Pancreas (tissue), 10 donors: ENCODE measurements at regions not wholly inside any gene's neighbourhood (a gene's known extent, or its start where the extent isn't known, plus 50 kb on each side); places are given as distances from the start of the nearest gene placed in this dataset.
"Not testable (repeated sequence)": the region's sequence is repeated elsewhere in the genome, so short reads cannot be mapped to it uniquely, and the experiment has no call there.

Experiments
- ATAC-seq, 4 donors: fragments of 200-7000 bp; cut with Tn5 transposase; one replicate each; pipeline versions ENCODE4 v1.8.0 to v1.9.1; 2020; ENCODE audit warnings: mild to moderate bottlenecking in 4 of 4, moderate library complexity in 4 of 4
- DNase-seq, 6 donors: peaks; one replicate each; pipeline ENCODE4 v3.0.0-alpha.2; 2020
- FAIRE-seq: peaks from 2 replicates; lab custom pipeline; 2012; peaks lifted over from hg19 to GRCh38; lab: Jason Lieb, UNC
- H3K27ac ChIP-seq, 4 donors: fragments of 200-600 bp; sonication (generic); 1 replicate in 3 of 4; 2 replicates in 1 of 4; pipeline versions ENCODE4 v1.5.0 to v1.8.0; 2020
- H3K27me3 ChIP-seq, 4 donors: fragments of 200-600 bp; one replicate each; pipeline ENCODE4 v1.8.0; 2021
- H3K36me3 ChIP-seq, 3 donors: fragments of 200-600 bp; sonication (generic) in 1 of 3; one replicate each; pipeline versions ENCODE4 v1.5.0 to v1.8.0; 2020 to 2021
- H3K4me1 ChIP-seq, 3 donors: fragments of 200-600 bp; one replicate each; pipeline ENCODE4 v1.8.0; 2021
- H3K4me3 ChIP-seq, 4 donors: fragments of 200-600 bp; sonication (generic) in 2 of 4; one replicate each; pipeline versions ENCODE4 v1.5.0 to v1.8.0; 2020 to 2021
- H3K9me3 ChIP-seq, 4 donors: fragments of 200-600 bp; one replicate each; pipeline ENCODE4 v1.8.0; 2021
- CTCF ChIP-seq, 4 donors: fragments of 200-600 bp; sonication (generic) in 3 of 4; IDR thresholded peaks; one replicate each; pipeline versions ENCODE4 v1.5.0 to v1.8.0; 2021; ENCODE audit warnings: antibody characterized with exemption in 4 of 4
- WGBS, 2 donors: extraction: QIAGEN DNeasy Blood & Tissue Kit; methylation state at CpG; one replicate each; pipeline ENCODE4 v1.1.7; 2013; 5-methylcytosine and 5-hydroxymethylcytosine counted together
- intact Hi-C, 3 donors: fragments of 100-400 bp; cut with DNase I; formaldehyde crosslinking; loops; one replicate each; pipeline versions ENCODE4 v1.11.1 to v1.14.2; 2022
- donor health status: healthy with polysubstance abuse.
- donor health status: DM: no; HTN: no; CAD: no; lungs with moderate emphysema.
- donor health status: DM: no; HTN: no; CAD: no.
- donor health status: control.
- donor health status: control.
- donor health status: Bipolar disorder and iron deficiency.
- donor health status: DM: yes; HTN: yes; CAD: no.
- donor health status: DM: no; HTN: no; CAD: no.
- donor health status: DM: no; HTN: no; CAD: no.
- donor health status: DM: yes; HTN: yes; CAD: no.

- no peak for FAIRE-seq
- TF ChIP-seq CTCF (IDR thresholded peaks at IDR 0.05) = no peak
- Histone ChIP-seq H3K36me3 (no peaks in the 10 kb centered on the region), H3K4me3 (no peak overlapping the region), H3K4me1 (no peaks in the 10 kb centered on the region), H3K9me3 (no peaks in the 10 kb centered on the region), H3K27ac (no peak overlapping the region), H3K27me3 (no peaks in the 10 kb centered on the region)
- ATAC-seq = no peak
- no peak for DNase-seq
- intact Hi-C loops = no loop called here
- WGBS, 2 donors = 28 to 41% methylated on average over 9 of the region's 9 CpGs
These were observed 72.3 kb upstream of the SYN3 start for GRCh38 chr22:33130473-33130872.

- no peak for TF ChIP-seq CTCF (IDR thresholded peaks at IDR 0.05)
- Histone ChIP-seq H3K27ac (no peak overlapping the region), H3K27me3 (no peaks in the 10 kb centered on the region), H3K4me3 (no peak overlapping the region), H3K4me1 (no peaks in the 10 kb centered on the region), H3K36me3 (no peaks in the 10 kb centered on the region), H3K9me3 (no peaks in the 10 kb centered on the region)
- intact Hi-C loops = no loop called here
- WGBS, 2 donors = 51 to 58% methylated on average over 10 of the region's 10 CpGs
- no peak for FAIRE-seq
- no peak for DNase-seq
- no peak for ATAC-seq
These were observed 71.4 kb upstream of the SYN3 start for GRCh38 chr22:33129621-33130020.

GRCh38 chr22:33126881-33127280 is 68.7 kb upstream of the SYN3 start:
- 25 to 26% methylated on average over 3 of the region's 3 CpGs for WGBS, 2 donors
- intact Hi-C loops = no loop called here
- DNase-seq = no peak

GRCh38 chr22:33124471-33124870 is 66.3 kb upstream of the SYN3 start:
- Histone ChIP-seq H3K27me3 (no peaks in the 10 kb centered on the region), H3K27ac (no peak overlapping the region), H3K4me3 (no peak overlapping the region), H3K36me3 (no peaks in the 10 kb centered on the region), H3K4me1 (no peaks in the 10 kb centered on the region), H3K9me3 (no peaks in the 10 kb centered on the region)
- FAIRE-seq (no peak), ATAC-seq (no peak), DNase-seq (no peak)
- intact Hi-C loops = no loop called here
- no peak for TF ChIP-seq CTCF (IDR thresholded peaks at IDR 0.05)
- 73 to 80% methylated on average over 4 of the region's 4 CpGs for WGBS, 2 donors

More at GRCh38 chr22:33126881-33127280, 68.7 kb upstream of the SYN3 start:
- Histone ChIP-seq H3K27ac (no peak overlapping the region), H3K27me3 (no peaks in the 10 kb centered on the region), H3K4me1 (no peaks in the 10 kb centered on the region), H3K9me3 (no peaks in the 10 kb centered on the region), H3K36me3 (no peaks in the 10 kb centered on the region), H3K4me3 (no peak overlapping the region)
- TF ChIP-seq CTCF (IDR thresholded peaks at IDR 0.05) = no peak
- FAIRE-seq = no peak
- ATAC-seq = no peak

GRCh38 chr22:33122439-33122838 is 64.3 kb upstream of the SYN3 start:
- H3K9me3 ChIP-seq, H3K27ac ChIP-seq, H3K27me3 ChIP-seq, FAIRE-seq, H3K36me3 ChIP-seq, DNase-seq, H3K4me3 ChIP-seq, H3K4me1 ChIP-seq, intact Hi-C loops, ATAC-seq: not testable (repeated sequence)
- 93 to 97% methylated on average over 5 of the region's 5 CpGs for WGBS, 2 donors

GRCh38 chr22:33119044-33119443 is 60.9 kb upstream of the SYN3 start:
- 74 to 81% methylated on average over 2 of the region's 2 CpGs for WGBS, 2 donors
- no peak for TF ChIP-seq CTCF (IDR thresholded peaks at IDR 0.05)
- Histone ChIP-seq H3K9me3 (no peaks in the 10 kb centered on the region), H3K4me3 (no peak overlapping the region), H3K27me3 (no peaks in the 10 kb centered on the region), H3K4me1 (no peaks in the 10 kb centered on the region), H3K27ac (no peak overlapping the region), H3K36me3 (no peaks in the 10 kb centered on the region)
- intact Hi-C loops = no loop called here
- DNase-seq (no peak), ATAC-seq (no peak), FAIRE-seq (no peak)
